ENCODE measurements at regions not wholly inside any gene's neighbourhood (a gene's known extent, or its start where the extent isn't known, plus 50 kb on each side); places are given as distances from the start of the nearest gene placed in this dataset.

DNA sequence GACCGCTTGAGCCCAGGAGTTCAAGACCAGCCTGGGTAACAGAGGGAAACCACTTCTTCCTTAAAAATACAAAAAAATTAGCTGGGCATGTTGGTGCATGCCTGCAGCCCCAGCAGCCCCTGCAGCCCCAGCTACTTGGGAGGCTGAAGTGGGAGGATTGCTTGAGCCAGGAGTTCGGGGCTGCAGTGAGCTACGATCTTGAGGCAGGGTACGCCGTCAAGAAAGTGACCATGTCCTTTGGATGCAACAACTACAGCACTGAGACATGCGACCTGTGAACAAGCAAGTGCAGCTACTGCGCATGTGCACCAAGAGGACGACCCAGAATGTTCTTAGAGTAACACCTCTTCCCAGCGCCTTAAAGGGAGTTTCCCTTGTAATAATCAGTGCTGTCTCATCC is 66.6 kb upstream of the ZNF479 start (continued):
- TF ChIP-seq SP2 (IDR thresholded peaks at IDR 0.05; ENCODE audit: low read length) (no peak), TAF1 (IDR thresholded peaks at IDR 0.05; ENCODE audit: low read depth, low read length) (no peak), SRF (IDR thresholded peaks at IDR 0.05; ENCODE audit: low read depth, low read length) (no peak), RFX5 (IDR thresholded peaks at IDR 0.05; ENCODE audit: borderline replicate concordance, low read depth, low read length) (no peak), MAFK (IDR thresholded peaks at IDR 0.05; ENCODE audit: low read depth, low read length) (no peak)

All from H1 (cell line).